Pancreas (tissue), 10 donors: ENCODE measurements at regions not wholly inside any gene's neighbourhood (a gene's known extent, or its start where the extent isn't known, plus 50 kb on each side); places are given as distances from the start of the nearest gene placed in this dataset.
"Not testable (repeated sequence)": the region's sequence is repeated elsewhere in the genome, so short reads cannot be mapped to it uniquely, and the experiment has no call there.

Source experiments
- ATAC-seq, 4 donors: fragments of 200-7000 bp; cut with Tn5 transposase; one replicate each; pipeline versions ENCODE4 v1.8.0 to v1.9.1; 2020; ENCODE audit warnings: mild to moderate bottlenecking in 4 of 4, moderate library complexity in 4 of 4
- DNase-seq, 6 donors: peaks; one replicate each; pipeline ENCODE4 v3.0.0-alpha.2; 2020
- FAIRE-seq: peaks from 2 replicates; lab custom pipeline; 2012; peaks lifted over from hg19 to GRCh38; lab: Jason Lieb, UNC
- H3K27ac ChIP-seq, 4 donors: fragments of 200-600 bp; sonication (generic); 1 replicate in 3 of 4; 2 replicates in 1 of 4; pipeline versions ENCODE4 v1.5.0 to v1.8.0; 2020
- H3K27me3 ChIP-seq, 4 donors: fragments of 200-600 bp; one replicate each; pipeline ENCODE4 v1.8.0; 2021
- H3K36me3 ChIP-seq, 3 donors: fragments of 200-600 bp; sonication (generic) in 1 of 3; one replicate each; pipeline versions ENCODE4 v1.5.0 to v1.8.0; 2020 to 2021
- H3K4me1 ChIP-seq, 3 donors: fragments of 200-600 bp; one replicate each; pipeline ENCODE4 v1.8.0; 2021
- H3K4me3 ChIP-seq, 4 donors: fragments of 200-600 bp; sonication (generic) in 2 of 4; one replicate each; pipeline versions ENCODE4 v1.5.0 to v1.8.0; 2020 to 2021
- H3K9me3 ChIP-seq, 4 donors: fragments of 200-600 bp; one replicate each; pipeline ENCODE4 v1.8.0; 2021
- CTCF ChIP-seq, 4 donors: fragments of 200-600 bp; sonication (generic) in 3 of 4; IDR thresholded peaks; one replicate each; pipeline versions ENCODE4 v1.5.0 to v1.8.0; 2021; ENCODE audit warnings: antibody characterized with exemption in 4 of 4
- WGBS, 2 donors: extraction: QIAGEN DNeasy Blood & Tissue Kit; methylation state at CpG; one replicate each; pipeline ENCODE4 v1.1.7; 2013; 5-methylcytosine and 5-hydroxymethylcytosine counted together
- intact Hi-C, 3 donors: fragments of 100-400 bp; cut with DNase I; formaldehyde crosslinking; loops; one replicate each; pipeline versions ENCODE4 v1.11.1 to v1.14.2; 2022
- donor health status: healthy with polysubstance abuse.
- donor health status: DM: no; HTN: no; CAD: no; lungs with moderate emphysema.
- donor health status: DM: no; HTN: no; CAD: no.
- donor health status: control.
- donor health status: control.
- donor health status: Bipolar disorder and iron deficiency.
- donor health status: DM: yes; HTN: yes; CAD: no.
- donor health status: DM: no; HTN: no; CAD: no.
- donor health status: DM: no; HTN: no; CAD: no.
- donor health status: DM: yes; HTN: yes; CAD: no.

GRCh38 chr4:127362686-127363085, 270.1 kb upstream of the INTU start:
- Histone ChIP-seq H3K9me3 (no peaks in the 10 kb centered on the region), H3K4me3 (no peak overlapping the region), H3K4me1 (peaks cover 0 to 9% (median 0%) of the 10 kb centered on the region in 3 donors), H3K27me3 (no peaks in the 10 kb centered on the region), H3K27ac (no peak overlapping the region), H3K36me3 (no peaks in the 10 kb centered on the region)
- no peak for TF ChIP-seq CTCF (IDR thresholded peaks at IDR 0.05)
- FAIRE-seq (no peak), ATAC-seq (no peak), DNase-seq (no peak)
- intact Hi-C loops, result no loop called here

- FAIRE-seq (no peak), ATAC-seq (peak in 2 of 4 donors; percentile 38 to 56), DNase-seq (no peak)
- TF ChIP-seq CTCF (IDR thresholded peaks at IDR 0.05), result no peak
- intact Hi-C loops, result no loop called here
- H3K4me1 ChIP-seq, result peaks cover 0 to 9% (median 0%) of the 10 kb centered on the region in 3 donors
- H3K27ac ChIP-seq, result no peak overlapping the region
- H3K36me3 ChIP-seq, result no peaks in the 10 kb centered on the region
- no peaks in the 10 kb centered on the region for H3K9me3 ChIP-seq
- whole genome bisulfite sequencing, 2 donors, result 12 to 13% methylated on average over 3 of the region's 3 CpGs
- no peaks in the 10 kb centered on the region for H3K27me3 ChIP-seq
- H3K4me3 ChIP-seq, result no peak overlapping the region
These were observed 268.4 kb upstream of the INTU start for GRCh38 chr4:127364397-127364796.

GRCh38 chr4:127364911-127365310, 267.8 kb upstream of the INTU start:
- Histone ChIP-seq H3K36me3 (no peaks in the 10 kb centered on the region), H3K9me3 (no peaks in the 10 kb centered on the region), H3K27ac (no peak overlapping the region), H3K4me1 (peaks cover 0 to 9% (median 0%) of the 10 kb centered on the region in 3 donors), H3K4me3 (no peak overlapping the region), H3K27me3 (no peaks in the 10 kb centered on the region)
- ATAC-seq (no peak), DNase-seq (no peak), FAIRE-seq (no peak)
- intact Hi-C loops, result no loop called here
- no peak for TF ChIP-seq CTCF (IDR thresholded peaks at IDR 0.05)

GRCh38 chr4:127370604-127371003, 262.2 kb upstream of the INTU start:
- no peaks in the 10 kb centered on the region for H3K4me1 ChIP-seq
- WGBS, 2 donors, result 57 to 66% methylated on average over 6 of the region's 6 CpGs
- no peak for FAIRE-seq

GRCh38 chr4:127379499-127379898, 253.3 kb upstream of the INTU start:
- Histone ChIP-seq H3K27me3 (no peaks in the 10 kb centered on the region), H3K27ac (no peak overlapping the region), H3K4me3 (no peak overlapping the region), H3K9me3 (no peaks in the 10 kb centered on the region), H3K36me3 (no peaks in the 10 kb centered on the region), H3K4me1 (no peaks in the 10 kb centered on the region)
- FAIRE-seq (no peak), DNase-seq (no peak), ATAC-seq (no peak)
- WGBS, 2 donors, result 56 to 61% methylated on average over 7 of the region's 7 CpGs
- intact Hi-C loops, result no loop called here
- TF ChIP-seq CTCF (IDR thresholded peaks at IDR 0.05), result no peak

More at GRCh38 chr4:127370604-127371003, 262.2 kb upstream of the INTU start:
- DNase-seq (no peak), ATAC-seq (peak in 1 of 4 donors; percentile 31)
- Histone ChIP-seq H3K27me3 (no peaks in the 10 kb centered on the region), H3K27ac (no peak overlapping the region), H3K36me3 (no peaks in the 10 kb centered on the region), H3K4me3 (no peak overlapping the region), H3K9me3 (no peaks in the 10 kb centered on the region)
- TF ChIP-seq CTCF (IDR thresholded peaks at IDR 0.05), result no peak
- intact Hi-C loops, result no loop called here

- WGBS, 2 donors, result 80 to 82% methylated on average over 17 to 18 of the region's 18 CpGs
- H3K36me3 ChIP-seq, FAIRE-seq, H3K27ac ChIP-seq, H3K27me3 ChIP-seq, ATAC-seq, H3K4me3 ChIP-seq, H3K9me3 ChIP-seq, H3K4me1 ChIP-seq, intact Hi-C loops: not testable (repeated sequence)
- peak in 1 of 6 donors; percentile 49 for DNase-seq
These were observed 252.8 kb upstream of the INTU start for GRCh38 chr4:127379948-127380347.
